ENCODE measurements at regions not wholly inside any gene's neighbourhood (a gene's known extent, or its start where the extent isn't known, plus 50 kb on each side); places are given as distances from the start of the nearest gene placed in this dataset.
A peak's percentile ranks its signal among the peaks of the same experiment; 100 is the strongest.

DNA sequence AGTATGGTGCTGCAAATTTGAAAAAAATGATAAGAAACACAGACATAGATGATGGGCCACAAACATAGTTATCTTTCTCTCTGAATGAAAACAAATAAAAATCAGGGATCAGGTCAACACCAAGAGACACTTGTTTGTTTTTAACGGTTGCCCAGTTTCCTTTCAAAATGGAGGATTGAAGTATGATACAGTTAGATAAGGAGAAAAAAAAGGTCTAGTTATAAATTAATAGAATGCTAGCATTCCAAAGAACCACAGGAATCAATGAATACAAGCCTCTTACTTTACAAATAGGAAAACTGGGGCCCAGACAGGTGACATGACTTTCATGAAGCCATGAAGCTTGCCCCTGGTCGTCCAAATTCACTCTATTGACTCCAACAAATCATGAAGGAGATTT, 305.1 kb downstream of the ZNF621 start:
- H3K4me1 Mint-ChIP-seq (ENCODE audit: low read depth), result peaks cover 43% of the 10 kb centered on the region
- peaks cover 7% of the 10 kb centered on the region for H3K9me3 Mint-ChIP-seq (ENCODE audit: low read depth)
- peak overlapping the region; percentile 71 for H3K27ac Mint-ChIP-seq
- no peaks in the 10 kb centered on the region for H3K27me3 Mint-ChIP-seq
- DNase-seq (ENCODE audit: low spot score, unreplicated experiment), result no peak
- TF ChIP-seq, protein P1, sequence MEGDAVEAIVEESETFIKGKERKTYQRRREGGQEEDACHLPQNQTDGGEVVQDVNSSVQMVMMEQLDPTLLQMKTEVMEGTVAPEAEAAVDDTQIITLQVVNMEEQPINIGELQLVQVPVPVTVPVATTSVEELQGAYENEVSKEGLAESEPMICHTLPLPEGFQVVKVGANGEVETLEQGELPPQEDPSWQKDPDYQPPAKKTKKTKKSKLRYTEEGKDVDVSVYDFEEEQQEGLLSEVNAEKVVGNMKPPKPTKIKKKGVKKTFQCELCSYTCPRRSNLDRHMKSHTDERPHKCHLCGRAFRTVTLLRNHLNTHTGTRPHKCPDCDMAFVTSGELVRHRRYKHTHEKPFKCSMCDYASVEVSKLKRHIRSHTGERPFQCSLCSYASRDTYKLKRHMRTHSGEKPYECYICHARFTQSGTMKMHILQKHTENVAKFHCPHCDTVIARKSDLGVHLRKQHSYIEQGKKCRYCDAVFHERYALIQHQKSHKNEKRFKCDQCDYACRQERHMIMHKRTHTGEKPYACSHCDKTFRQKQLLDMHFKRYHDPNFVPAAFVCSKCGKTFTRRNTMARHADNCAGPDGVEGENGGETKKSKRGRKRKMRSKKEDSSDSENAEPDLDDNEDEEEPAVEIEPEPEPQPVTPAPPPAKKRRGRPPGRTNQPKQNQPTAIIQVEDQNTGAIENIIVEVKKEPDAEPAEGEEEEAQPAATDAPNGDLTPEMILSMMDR (IDR thresholded peaks at IDR 0.05; ENCODE audit: unreplicated experiment), result no peak
- no peaks in the 10 kb centered on the region for H3K36me3 Mint-ChIP-seq (ENCODE audit: insufficient read depth)
- H3K4me3 Mint-ChIP-seq (ENCODE audit: low read depth), result no peak overlapping the region

DNA sequence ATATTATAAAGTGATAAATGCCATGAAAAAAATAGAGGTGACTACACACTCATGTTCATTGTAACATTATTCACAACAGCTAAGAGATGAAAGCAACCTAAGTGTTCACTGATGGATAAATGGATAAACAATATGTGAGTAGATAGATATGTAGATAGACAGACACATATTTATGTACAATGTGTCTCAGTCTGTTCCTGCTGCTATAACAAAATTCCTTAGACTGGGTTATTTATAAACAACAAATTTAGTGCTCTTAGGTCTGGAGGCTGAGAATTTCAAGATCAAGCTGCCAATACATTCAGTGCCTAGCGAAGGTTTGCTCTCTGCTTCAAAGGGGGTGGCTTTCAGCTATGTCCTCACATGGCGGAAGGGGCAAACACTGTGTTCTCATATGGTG, 312.5 kb downstream of the ZNF621 start:
- H3K4me3 Mint-ChIP-seq (ENCODE audit: low read depth), result no peak overlapping the region
- no peaks in the 10 kb centered on the region for H3K36me3 Mint-ChIP-seq (ENCODE audit: insufficient read depth)
- H3K9me3 Mint-ChIP-seq (ENCODE audit: low read depth), result peaks cover 11% of the 10 kb centered on the region
- H3K4me1 Mint-ChIP-seq (ENCODE audit: low read depth), result peaks cover 13% of the 10 kb centered on the region
- no peaks in the 10 kb centered on the region for H3K27me3 Mint-ChIP-seq
- H3K27ac Mint-ChIP-seq, result no peak overlapping the region
- DNase-seq (ENCODE audit: low spot score, unreplicated experiment), result no peak
- TF ChIP-seq, protein P1 (IDR thresholded peaks at IDR 0.05; ENCODE audit: unreplicated experiment), result no peak

DNA sequence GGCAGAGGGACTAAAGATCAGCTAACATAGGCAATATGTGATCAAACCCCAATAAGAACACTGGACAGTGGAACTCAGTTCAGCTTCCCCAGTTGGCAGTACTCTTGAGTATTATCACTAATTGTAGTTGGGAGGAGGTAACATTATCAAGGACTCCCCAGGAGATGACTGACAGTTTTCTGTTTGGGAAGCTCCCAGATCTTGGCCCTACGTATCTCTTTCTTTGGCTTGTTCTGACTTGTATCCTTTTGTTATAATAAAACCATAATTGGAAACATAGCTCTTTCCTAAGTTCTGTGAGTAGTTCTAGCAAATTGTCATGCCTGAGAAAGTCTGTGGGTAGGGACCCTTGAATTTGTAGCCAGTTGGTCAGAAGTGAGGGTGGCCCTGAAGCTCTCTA, 316.4 kb downstream of the ZNF621 start:
- Mint-ChIP-seq H3K4me1 (ENCODE audit: low read depth) (peaks cover 5% of the 10 kb centered on the region), H3K36me3 (ENCODE audit: insufficient read depth) (no peaks in the 10 kb centered on the region), H3K4me3 (ENCODE audit: low read depth) (no peak overlapping the region), H3K27ac (no peak overlapping the region), H3K9me3 (ENCODE audit: low read depth) (peaks cover 5% of the 10 kb centered on the region), H3K27me3 (no peaks in the 10 kb centered on the region)
- DNase-seq (ENCODE audit: low spot score, unreplicated experiment), result no peak
- TF ChIP-seq, protein P1 (IDR thresholded peaks at IDR 0.05; ENCODE audit: unreplicated experiment), result no peak

DNA sequence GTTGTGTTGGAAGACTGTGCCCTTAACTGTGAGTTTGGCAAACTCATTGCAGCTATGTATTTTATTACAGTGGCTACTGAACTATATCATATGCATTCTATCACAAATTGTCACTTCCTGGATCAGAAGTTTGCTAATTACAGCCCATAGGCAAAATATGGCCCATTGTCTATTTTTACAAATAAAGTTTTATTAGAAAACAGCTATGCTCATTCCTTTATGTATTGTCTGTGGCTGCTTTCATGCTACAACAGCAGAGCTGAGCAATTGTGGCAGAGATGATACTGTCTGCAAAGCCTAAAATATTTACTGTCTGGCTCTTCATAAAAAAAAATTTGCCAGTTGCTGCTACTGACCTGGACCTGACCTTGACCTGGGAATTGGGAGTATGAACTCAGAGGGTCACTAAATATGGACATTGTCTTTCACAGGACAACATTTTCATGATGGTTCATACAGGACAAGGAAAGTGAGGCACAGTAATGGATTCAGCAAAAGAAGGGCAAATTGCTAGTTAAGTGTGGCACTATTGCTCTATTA, 316.9 kb downstream of the ZNF621 start:
- Mint-ChIP-seq H3K27me3 (no peaks in the 10 kb centered on the region), H3K36me3 (ENCODE audit: insufficient read depth) (no peaks in the 10 kb centered on the region), H3K4me1 (ENCODE audit: low read depth) (peaks cover 8% of the 10 kb centered on the region), H3K4me3 (ENCODE audit: low read depth) (no peak overlapping the region), H3K27ac (no peak overlapping the region), H3K9me3 (ENCODE audit: low read depth) (peaks cover 5% of the 10 kb centered on the region)
- DNase-seq (ENCODE audit: low spot score, unreplicated experiment), result no peak
- TF ChIP-seq, protein P1 (IDR thresholded peaks at IDR 0.05; ENCODE audit: unreplicated experiment), result no peak

DNA sequence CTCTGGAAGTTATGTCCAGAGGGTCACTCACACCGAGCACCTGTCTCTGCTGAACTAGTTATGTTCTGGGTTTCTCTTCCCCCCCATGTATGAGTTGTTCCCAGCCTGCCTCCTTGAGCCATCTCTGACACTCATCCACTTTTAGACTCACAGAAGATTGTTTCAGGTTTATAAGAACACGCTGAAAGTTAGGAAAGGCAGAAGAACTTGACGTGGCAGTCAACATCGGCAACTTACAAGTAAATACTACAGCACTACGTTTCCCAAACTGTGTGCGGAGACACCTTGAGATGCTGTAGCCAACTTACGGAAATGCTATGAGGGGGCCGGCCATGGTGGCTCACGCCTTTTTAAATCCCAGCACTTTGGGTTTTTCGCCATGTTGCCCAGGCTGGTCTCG, 318.0 kb downstream of the ZNF621 start:
- Mint-ChIP-seq H3K36me3 (ENCODE audit: insufficient read depth) (no peaks in the 10 kb centered on the region), H3K9me3 (ENCODE audit: low read depth) (peaks cover 3% of the 10 kb centered on the region), H3K4me3 (ENCODE audit: low read depth) (no peak overlapping the region), H3K4me1 (ENCODE audit: low read depth) (peaks cover 15% of the 10 kb centered on the region), H3K27me3 (no peaks in the 10 kb centered on the region), H3K27ac (no peak overlapping the region)
- TF ChIP-seq, protein P1 (IDR thresholded peaks at IDR 0.05; ENCODE audit: unreplicated experiment), result no peak
- no peak for DNase-seq (ENCODE audit: low spot score, unreplicated experiment)

Data from progenitor cell of endocrine pancreas (in vitro differentiated cells).